Loucy (cell line): ENCODE measurements at regions not wholly inside any gene's neighbourhood (a gene's known extent, or its start where the extent isn't known, plus 50 kb on each side); places are given as distances from the start of the nearest gene placed in this dataset.

Experiments
- H2AFZ ChIP-seq: fragments of 200-600 bp; sonication (generic); 2 replicates; pipeline ENCODE4 v1.6.0; 2016; ENCODE audit warnings: antibody characterized with exemption, mild to moderate bottlenecking, low read length, moderate library complexity
- H3F3A ChIP-seq: fragments of 200-600 bp; 2 replicates; pipeline ENCODE4 v1.6.0; 2016; ENCODE audit warnings: antibody characterized with exemption, low read depth, mild to moderate bottlenecking
- H3K27me3 ChIP-seq: fragments of 200-600 bp; sonication (generic); 2 replicates; pipeline ENCODE4 v1.6.1; 2014; ENCODE audit warnings: low read length, mild to moderate bottlenecking; ENCODE audit not compliant: insufficient read depth, poor library complexity, severe bottlenecking
- H3K36me3 ChIP-seq: fragments of 200-600 bp; sonication (generic); 2 replicates; pipeline ENCODE4 v1.6.1; 2016; ENCODE audit warnings: low read length; ENCODE audit not compliant: insufficient read depth
- H3K4me1 ChIP-seq: fragments of 200-600 bp; sonication (generic); 2 replicates; pipeline ENCODE4 v1.5.1; 2014; ENCODE audit warnings: low read length, mild to moderate bottlenecking; ENCODE audit not compliant: insufficient read depth, poor library complexity, severe bottlenecking
- H3K4me2 ChIP-seq: fragments of 200-600 bp; sonication (generic); 2 replicates; pipeline ENCODE4 v1.6.0; 2014; ENCODE audit warnings: antibody characterized with exemption, low read length, low read depth, mild to moderate bottlenecking; ENCODE audit not compliant: poor library complexity, severe bottlenecking
- H3K4me3 ChIP-seq: fragments of 200-600 bp; sonication (generic); 2 replicates; pipeline ENCODE4 v1.5.1; 2014; ENCODE audit warnings: low read length, mild to moderate bottlenecking, mixed read lengths; ENCODE audit not compliant: poor library complexity, severe bottlenecking
- H3K79me2 ChIP-seq: fragments of 200-600 bp; sonication (generic); 2 replicates; pipeline ENCODE4 v1.6.1; 2014; ENCODE audit warnings: low read length; ENCODE audit not compliant: insufficient read depth
- H3K9ac ChIP-seq: fragments of 200-600 bp; sonication (generic); 2 replicates; pipeline ENCODE4 v1.6.0; 2014; ENCODE audit warnings: mild to moderate bottlenecking, low read depth, low read length, moderate library complexity; ENCODE audit not compliant: poor library complexity, severe bottlenecking
- H3K9me2 ChIP-seq: fragments of 200-600 bp; sonication (generic); replicated peaks from 2 replicates; pipeline ENCODE4 v1.6.1; 2016; ENCODE audit warnings: low read depth, low read length, mixed read lengths
- H3K9me3 ChIP-seq: fragments of 200-600 bp; sonication (generic); 2 replicates; pipeline ENCODE4 v1.6.1; 2014; ENCODE audit warnings: mild to moderate bottlenecking, antibody characterized with exemption, low read length, low read depth; ENCODE audit not compliant: insufficient read depth
- H4K20me1 ChIP-seq: fragments of 200-600 bp; sonication (generic); 2 replicates; pipeline ENCODE4 v1.6.0; 2014; ENCODE audit warnings: antibody characterized with exemption, low read length, mild to moderate bottlenecking; ENCODE audit not compliant: insufficient read depth, poor library complexity, severe bottlenecking
- EZH2phosphoT487 ChIP-seq: fragments of 200-600 bp; IDR thresholded peaks from 2 replicates; pipeline ENCODE4 v1.6.1; 2018; ENCODE audit warnings: antibody characterized with exemption, mild to moderate bottlenecking, moderate library complexity, borderline replicate concordance
- TF ChIP-seq, protein P1 (sequence below): fragments of 200-600 bp; sonication (generic); conservative IDR thresholded peaks from 2 replicates; pipeline ENCODE4 v1.5.1; 2014; ENCODE audit warnings: mild to moderate bottlenecking, antibody characterized with exemption, low read length

DNA sequence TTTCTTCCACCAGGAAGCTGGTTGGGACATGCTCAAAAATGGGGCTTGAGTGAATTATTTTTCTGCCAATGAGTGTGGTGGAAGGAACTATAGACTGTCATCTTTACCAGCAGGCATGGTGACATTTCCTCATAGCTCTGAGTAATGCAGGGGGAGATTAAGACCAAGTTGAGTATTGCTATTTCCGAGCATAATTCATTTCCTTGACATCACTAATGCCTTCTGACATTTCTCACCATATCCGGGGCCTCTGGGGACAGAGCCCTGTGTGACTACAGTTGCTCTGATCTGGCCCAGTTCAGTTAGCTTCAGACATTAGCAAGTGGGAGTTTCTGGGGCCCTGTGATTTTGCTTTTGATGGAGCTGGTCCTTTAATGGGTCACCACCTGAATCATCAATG is 410.4 kb downstream of the MEIS1 start:
- Histone ChIP-seq H3K4me1 (no peaks in the 10 kb centered on the region), H3K9ac (no peak overlapping the region), H3F3A (no peaks in the 10 kb centered on the region), H3K27me3 (no peaks in the 10 kb centered on the region), H3K36me3 (no peaks in the 10 kb centered on the region), H3K9me2 (no peaks in the 10 kb centered on the region), H3K4me3 (no peak overlapping the region), H3K9me3 (no peaks in the 10 kb centered on the region), H4K20me1 (no peaks in the 10 kb centered on the region), H2AFZ (no peak overlapping the region), H3K79me2 (no peaks in the 10 kb centered on the region), H3K4me2 (no peak overlapping the region)
- TF ChIP-seq, protein P1, sequence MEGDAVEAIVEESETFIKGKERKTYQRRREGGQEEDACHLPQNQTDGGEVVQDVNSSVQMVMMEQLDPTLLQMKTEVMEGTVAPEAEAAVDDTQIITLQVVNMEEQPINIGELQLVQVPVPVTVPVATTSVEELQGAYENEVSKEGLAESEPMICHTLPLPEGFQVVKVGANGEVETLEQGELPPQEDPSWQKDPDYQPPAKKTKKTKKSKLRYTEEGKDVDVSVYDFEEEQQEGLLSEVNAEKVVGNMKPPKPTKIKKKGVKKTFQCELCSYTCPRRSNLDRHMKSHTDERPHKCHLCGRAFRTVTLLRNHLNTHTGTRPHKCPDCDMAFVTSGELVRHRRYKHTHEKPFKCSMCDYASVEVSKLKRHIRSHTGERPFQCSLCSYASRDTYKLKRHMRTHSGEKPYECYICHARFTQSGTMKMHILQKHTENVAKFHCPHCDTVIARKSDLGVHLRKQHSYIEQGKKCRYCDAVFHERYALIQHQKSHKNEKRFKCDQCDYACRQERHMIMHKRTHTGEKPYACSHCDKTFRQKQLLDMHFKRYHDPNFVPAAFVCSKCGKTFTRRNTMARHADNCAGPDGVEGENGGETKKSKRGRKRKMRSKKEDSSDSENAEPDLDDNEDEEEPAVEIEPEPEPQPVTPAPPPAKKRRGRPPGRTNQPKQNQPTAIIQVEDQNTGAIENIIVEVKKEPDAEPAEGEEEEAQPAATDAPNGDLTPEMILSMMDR: no peak
- no peak for TF ChIP-seq EZH2phosphoT487

DNA sequence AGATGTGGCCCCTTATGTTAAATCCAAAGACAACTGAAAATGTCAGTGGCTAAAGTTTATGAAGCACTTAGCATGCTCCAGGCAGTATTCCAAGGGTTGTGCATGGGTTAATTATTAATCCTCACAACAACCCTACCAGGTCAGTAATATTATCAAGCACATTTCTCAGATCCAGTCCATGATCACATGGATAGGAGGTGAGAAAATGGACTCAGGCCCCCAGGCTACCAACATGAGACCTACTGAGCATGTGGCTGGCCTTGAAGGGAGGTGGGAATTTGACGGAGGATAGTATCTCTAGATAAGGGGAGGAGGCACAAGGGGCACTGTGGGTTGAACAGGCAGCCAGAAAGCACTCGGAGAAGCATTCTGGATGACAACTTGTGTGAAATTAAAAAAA is 412.0 kb downstream of the MEIS1 start:
- no peaks in the 10 kb centered on the region for H3K9me3 ChIP-seq

DNA sequence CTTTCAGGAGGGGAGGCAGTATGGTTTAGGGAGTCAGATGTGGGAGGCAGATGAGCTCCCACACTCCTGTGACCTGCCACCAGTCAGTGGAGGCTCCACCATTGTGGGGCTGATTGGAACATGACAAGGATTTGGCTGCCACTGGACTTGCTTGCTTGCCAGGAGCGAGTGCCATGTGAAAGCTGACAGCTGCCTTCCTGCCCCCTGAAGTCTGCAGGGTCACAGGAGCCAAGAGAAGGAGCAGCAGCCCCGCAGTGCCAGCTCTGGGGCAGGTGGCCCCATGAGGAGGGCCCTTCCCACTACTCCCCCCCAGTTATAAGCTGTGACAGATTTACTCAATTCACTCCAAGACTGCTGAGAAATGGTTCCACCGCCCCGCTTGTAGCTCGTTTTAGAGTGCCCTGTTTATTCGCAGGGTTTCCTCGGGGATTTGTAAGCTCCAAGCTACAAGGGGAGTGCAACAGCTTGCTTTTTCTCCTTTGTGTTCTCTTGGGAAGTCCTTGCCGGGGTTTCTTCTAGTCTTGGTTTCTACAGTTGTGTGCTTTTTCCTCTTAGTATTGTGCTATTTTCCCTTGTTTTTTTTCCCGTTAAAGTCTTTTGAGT is 414.3 kb downstream of the MEIS1 start:
- Histone ChIP-seq H3K9ac (no peak overlapping the region), H3K4me1 (no peaks in the 10 kb centered on the region), H3K27me3 (no peaks in the 10 kb centered on the region), H3K36me3 (no peaks in the 10 kb centered on the region), H3K79me2 (no peaks in the 10 kb centered on the region), H3K9me3 (no peaks in the 10 kb centered on the region), H3F3A (no peaks in the 10 kb centered on the region), H2AFZ (no peak overlapping the region), H3K4me3 (no peak overlapping the region), H3K9me2 (no peaks in the 10 kb centered on the region), H3K4me2 (no peak overlapping the region), H4K20me1 (no peaks in the 10 kb centered on the region)
- TF ChIP-seq, protein P1: no peak
- TF ChIP-seq EZH2phosphoT487: no peak

More for the DNA sequence above, 412.0 kb downstream of the MEIS1 start:
- Histone ChIP-seq H3K36me3 (no peaks in the 10 kb centered on the region), H3K27me3 (no peaks in the 10 kb centered on the region), H3K4me2 (no peak overlapping the region), H3K9ac (no peak overlapping the region), H3K4me3 (no peak overlapping the region), H2AFZ (no peak overlapping the region), H3K4me1 (no peaks in the 10 kb centered on the region), H3K79me2 (no peaks in the 10 kb centered on the region), H4K20me1 (no peaks in the 10 kb centered on the region), H3F3A (no peaks in the 10 kb centered on the region), H3K9me2 (no peaks in the 10 kb centered on the region)
- TF ChIP-seq, protein P1: no peak
